ENCODE measurements at regions not wholly inside any gene's neighbourhood (a gene's known extent, or its start where the extent isn't known, plus 50 kb on each side); places are given as distances from the start of the nearest gene placed in this dataset.

DNA sequence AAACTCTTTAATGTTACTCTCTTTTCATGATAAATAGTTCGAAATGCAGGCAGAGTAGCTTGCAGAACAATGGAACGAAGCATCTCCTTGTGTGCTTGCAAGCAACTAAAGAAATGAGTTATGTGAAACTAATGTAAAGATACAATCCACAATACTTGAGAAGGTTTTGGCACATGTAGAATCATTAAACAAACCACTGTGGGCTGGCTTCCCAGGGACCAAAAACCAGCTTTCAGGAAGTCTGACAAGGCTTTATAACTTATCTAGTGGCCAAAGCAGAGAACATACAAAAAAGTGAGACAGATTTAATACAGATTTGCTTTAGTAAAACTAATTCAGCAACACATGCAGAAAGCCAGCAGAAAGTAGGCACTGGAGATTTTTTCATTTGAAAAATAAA, 1673.8 kb upstream of the AGA start:
- TF ChIP-seq, protein P1, sequence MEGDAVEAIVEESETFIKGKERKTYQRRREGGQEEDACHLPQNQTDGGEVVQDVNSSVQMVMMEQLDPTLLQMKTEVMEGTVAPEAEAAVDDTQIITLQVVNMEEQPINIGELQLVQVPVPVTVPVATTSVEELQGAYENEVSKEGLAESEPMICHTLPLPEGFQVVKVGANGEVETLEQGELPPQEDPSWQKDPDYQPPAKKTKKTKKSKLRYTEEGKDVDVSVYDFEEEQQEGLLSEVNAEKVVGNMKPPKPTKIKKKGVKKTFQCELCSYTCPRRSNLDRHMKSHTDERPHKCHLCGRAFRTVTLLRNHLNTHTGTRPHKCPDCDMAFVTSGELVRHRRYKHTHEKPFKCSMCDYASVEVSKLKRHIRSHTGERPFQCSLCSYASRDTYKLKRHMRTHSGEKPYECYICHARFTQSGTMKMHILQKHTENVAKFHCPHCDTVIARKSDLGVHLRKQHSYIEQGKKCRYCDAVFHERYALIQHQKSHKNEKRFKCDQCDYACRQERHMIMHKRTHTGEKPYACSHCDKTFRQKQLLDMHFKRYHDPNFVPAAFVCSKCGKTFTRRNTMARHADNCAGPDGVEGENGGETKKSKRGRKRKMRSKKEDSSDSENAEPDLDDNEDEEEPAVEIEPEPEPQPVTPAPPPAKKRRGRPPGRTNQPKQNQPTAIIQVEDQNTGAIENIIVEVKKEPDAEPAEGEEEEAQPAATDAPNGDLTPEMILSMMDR (IDR thresholded peaks at IDR 0.05): no peak
- TF ChIP-seq POLR2A (IDR thresholded peaks at IDR 0.05): no peak
- DNase-seq (no peak), ATAC-seq (no peak)
- Histone ChIP-seq H3K27ac (no peak overlapping the region), H3K9me3 (peaks cover 0 to 7% (median 0%) of the 10 kb centered on the region in 12 donors), H3K27me3 (no peaks in the 10 kb centered on the region), H3K4me3 (no peak overlapping the region), H3K4me1 (no peaks in the 10 kb centered on the region), H3K36me3 (no peaks in the 10 kb centered on the region)
- 57 to 77% (median 67%) methylated on average over 2 of the region's 2 CpGs for WGBS, 4 donors
- intact Hi-C loops (cut with DNase I): no loop called here

DNA sequence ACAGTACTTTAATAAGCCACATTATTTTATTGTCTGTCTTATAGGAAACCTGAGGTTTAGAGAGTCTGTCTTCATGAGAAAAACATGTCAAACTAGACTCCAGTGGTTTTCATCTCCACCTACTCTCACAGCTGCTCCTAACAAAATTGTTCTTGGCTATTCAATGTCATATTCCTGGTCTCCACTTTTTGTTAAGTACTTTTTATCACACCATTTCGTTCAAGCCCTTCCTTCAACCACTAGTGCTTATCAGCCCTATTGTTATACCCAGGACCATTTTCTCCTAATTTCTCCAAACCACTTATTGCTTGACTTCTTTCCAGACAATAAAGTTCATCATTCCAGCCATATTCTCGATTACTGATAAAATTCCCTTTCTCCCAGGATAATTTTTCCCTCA, 1674.3 kb upstream of the AGA start:
- DNase-seq: no peak
- H3K4me3 ChIP-seq: no peak overlapping the region
- no peak for TF ChIP-seq POLR2A (IDR thresholded peaks at IDR 0.05)
- TF ChIP-seq, protein P1 (IDR thresholded peaks at IDR 0.05): no peak
- peaks cover 0 to 3% (median 0%) of the 10 kb centered on the region in 12 donors for H3K9me3 ChIP-seq
- H3K36me3 ChIP-seq: no peaks in the 10 kb centered on the region
- WGBS, 4 donors: 22 to 29% (median 26%) methylated on average over 2 of the region's 2 CpGs
- no peaks in the 10 kb centered on the region for H3K4me1 ChIP-seq
- ATAC-seq: no peak
- no peaks in the 10 kb centered on the region for H3K27me3 ChIP-seq
- intact Hi-C loops (cut with DNase I): no loop called here
- no peak overlapping the region for H3K27ac ChIP-seq

DNA sequence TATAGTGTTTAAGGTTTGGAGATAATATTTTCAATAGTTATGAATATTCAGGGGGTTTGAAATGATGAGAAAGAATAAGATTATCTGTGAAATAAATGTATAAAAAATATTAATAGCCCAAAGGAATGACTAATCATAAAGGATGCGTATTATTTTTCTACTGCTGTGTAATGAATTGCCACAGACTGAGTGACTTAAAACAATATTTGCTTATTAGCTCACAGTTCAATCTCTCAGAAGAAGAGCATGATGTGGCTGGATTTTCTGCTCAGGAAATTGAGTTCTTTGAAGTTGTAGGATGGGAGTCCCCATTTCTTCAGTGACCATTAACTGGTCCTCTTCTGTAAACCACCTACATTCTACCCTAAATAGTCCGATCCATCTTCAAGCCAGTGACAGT, 1680.8 kb upstream of the AGA start:
- no peak overlapping the region for H3K4me3 ChIP-seq

DNA sequence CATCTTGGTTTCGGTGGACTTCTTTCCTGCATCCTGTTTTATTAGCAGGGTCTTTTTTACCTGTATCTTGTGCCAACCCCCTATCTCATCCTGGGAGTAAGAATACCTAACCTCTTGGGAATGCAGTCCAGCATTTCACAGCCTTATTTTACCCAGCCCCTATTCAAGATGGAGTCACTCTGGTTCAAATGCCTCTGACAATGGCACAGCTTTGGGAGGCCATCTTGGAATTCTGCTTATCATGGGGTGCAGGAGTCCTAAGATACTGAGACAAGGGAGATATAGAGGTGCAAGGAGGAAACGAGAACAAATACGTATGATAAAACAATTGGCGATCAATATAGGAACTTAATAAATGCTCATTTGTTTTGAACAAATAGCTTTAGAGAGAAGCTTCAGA, 1682.2 kb upstream of the AGA start:
- Histone ChIP-seq H3K27me3 (no peaks in the 10 kb centered on the region), H3K9me3 (no peaks in the 10 kb centered on the region), H3K27ac (no peak overlapping the region), H3K4me3 (no peak overlapping the region), H3K36me3 (no peaks in the 10 kb centered on the region), H3K4me1 (no peaks in the 10 kb centered on the region)
- ATAC-seq (no peak), DNase-seq (no peak)
- intact Hi-C loops (cut with DNase I): no loop called here
- 80 to 86% (median 85%) methylated on average over 4 of the region's 4 CpGs for WGBS, 4 donors
- TF ChIP-seq, protein P1 (IDR thresholded peaks at IDR 0.05): no peak
- no peak for TF ChIP-seq POLR2A (IDR thresholded peaks at IDR 0.05)

More for the DNA sequence above, 1680.8 kb upstream of the AGA start:
- no peaks in the 10 kb centered on the region for H3K9me3 ChIP-seq
- no peak for ATAC-seq
- no peaks in the 10 kb centered on the region for H3K36me3 ChIP-seq
- no peak for DNase-seq
- no peaks in the 10 kb centered on the region for H3K27me3 ChIP-seq
- intact Hi-C loops (cut with DNase I): no loop called here
- WGBS, 4 donors: 95 to 97% (median 96%) methylated on average over 2 of the region's 2 CpGs
- H3K4me1 ChIP-seq: no peaks in the 10 kb centered on the region
- TF ChIP-seq POLR2A (IDR thresholded peaks at IDR 0.05): no peak
- no peak overlapping the region for H3K27ac ChIP-seq

DNA sequence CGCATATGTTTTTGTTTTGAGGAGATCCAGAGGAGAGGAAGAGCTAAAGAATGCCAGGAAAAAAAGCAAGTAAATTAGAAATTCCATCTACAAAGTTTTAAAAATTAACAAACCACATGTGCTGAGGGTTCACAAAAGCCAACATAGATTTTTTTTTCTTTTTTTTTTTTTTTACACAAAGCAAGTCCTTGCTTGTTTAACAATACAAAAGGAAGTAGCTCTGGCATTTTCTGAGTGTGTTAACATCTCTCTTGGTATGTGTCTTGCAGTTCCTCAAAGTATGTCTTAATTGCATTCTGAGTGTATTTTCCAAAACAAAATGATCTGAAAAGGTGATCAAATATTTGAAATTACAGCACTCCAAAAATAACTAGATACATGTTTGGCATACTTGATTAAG, 1682.7 kb upstream of the AGA start:
- TF ChIP-seq POLR2A (IDR thresholded peaks at IDR 0.05): no peak
- TF ChIP-seq, protein P1 (IDR thresholded peaks at IDR 0.05): no peak
- Histone ChIP-seq H3K9me3 (no peaks in the 10 kb centered on the region), H3K27me3 (no peaks in the 10 kb centered on the region), H3K4me3 (no peak overlapping the region), H3K27ac (no peak overlapping the region), H3K4me1 (no peaks in the 10 kb centered on the region), H3K36me3 (no peaks in the 10 kb centered on the region)
- intact Hi-C loops (cut with DNase I): no loop called here
- 58 to 64% (median 60%) methylated on average over 1 of the region's 1 CpG for WGBS, 4 donors
- ATAC-seq (no peak), DNase-seq (no peak)

All from heart left ventricle (tissue), 16 donors.